ENCODE measurements at regions not wholly inside any gene's neighbourhood (a gene's known extent, or its start where the extent isn't known, plus 50 kb on each side); places are given as distances from the start of the nearest gene placed in this dataset.

DNA sequence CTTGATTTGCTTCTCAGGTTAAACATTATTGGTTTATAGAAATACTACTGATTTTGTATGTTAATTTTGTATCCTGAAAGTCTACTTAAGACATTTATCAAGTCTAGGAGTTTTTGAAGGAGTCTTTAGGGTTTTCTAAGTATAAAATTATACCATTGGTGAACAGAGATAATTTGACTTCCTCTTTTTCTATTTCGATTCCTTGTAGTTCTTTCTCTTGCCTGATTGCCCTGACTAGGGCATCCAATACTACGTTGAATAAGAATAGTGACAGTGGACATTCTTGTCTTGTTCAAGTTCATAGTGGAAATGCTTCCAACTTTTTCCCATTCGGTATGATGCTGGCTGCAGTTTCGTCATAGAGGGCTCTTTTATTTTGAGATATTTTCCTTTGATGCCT is 807.5 kb upstream of the SLC10A2 start:
- Histone ChIP-seq H3K4me3 (ENCODE audit: low read length) (no peak overlapping the region), H3K27me3 (ENCODE audit: control insufficient read depth, insufficient read depth, low read length, poor library complexity, severe bottlenecking) (no peaks in the 10 kb centered on the region), H3K36me3 (ENCODE audit: control insufficient read depth, insufficient read depth, low read length) (no peaks in the 10 kb centered on the region), H3K4me1 (ENCODE audit: control insufficient read depth, insufficient read depth, low read length) (no peaks in the 10 kb centered on the region), H3K27ac (ENCODE audit: low read depth, low read length) (no peak overlapping the region), H3K9ac (ENCODE audit: extremely low read depth, low read length, poor library complexity, severe bottlenecking) (no peak overlapping the region), H3K9me3 (ENCODE audit: control insufficient read depth, low read length) (no peaks in the 10 kb centered on the region)
- no peak overlapping the region for H3K27ac Mint-ChIP-seq
- H3K27me3 Mint-ChIP-seq (ENCODE audit: insufficient read depth): no peaks in the 10 kb centered on the region
- H3K36me3 Mint-ChIP-seq (ENCODE audit: low read depth): no peaks in the 10 kb centered on the region
- 90 to 92% methylated on average over 2 to 4 of the region's 4 CpGs for WGBS, 2 experiments (ENCODE audit: insufficient coverage in 1 of 2, insufficient read length in 1 of 2)
- H3K9me3 Mint-ChIP-seq: no peaks in the 10 kb centered on the region
- no peak overlapping the region for H3K4me3 Mint-ChIP-seq
- TF ChIP-seq, protein P1, sequence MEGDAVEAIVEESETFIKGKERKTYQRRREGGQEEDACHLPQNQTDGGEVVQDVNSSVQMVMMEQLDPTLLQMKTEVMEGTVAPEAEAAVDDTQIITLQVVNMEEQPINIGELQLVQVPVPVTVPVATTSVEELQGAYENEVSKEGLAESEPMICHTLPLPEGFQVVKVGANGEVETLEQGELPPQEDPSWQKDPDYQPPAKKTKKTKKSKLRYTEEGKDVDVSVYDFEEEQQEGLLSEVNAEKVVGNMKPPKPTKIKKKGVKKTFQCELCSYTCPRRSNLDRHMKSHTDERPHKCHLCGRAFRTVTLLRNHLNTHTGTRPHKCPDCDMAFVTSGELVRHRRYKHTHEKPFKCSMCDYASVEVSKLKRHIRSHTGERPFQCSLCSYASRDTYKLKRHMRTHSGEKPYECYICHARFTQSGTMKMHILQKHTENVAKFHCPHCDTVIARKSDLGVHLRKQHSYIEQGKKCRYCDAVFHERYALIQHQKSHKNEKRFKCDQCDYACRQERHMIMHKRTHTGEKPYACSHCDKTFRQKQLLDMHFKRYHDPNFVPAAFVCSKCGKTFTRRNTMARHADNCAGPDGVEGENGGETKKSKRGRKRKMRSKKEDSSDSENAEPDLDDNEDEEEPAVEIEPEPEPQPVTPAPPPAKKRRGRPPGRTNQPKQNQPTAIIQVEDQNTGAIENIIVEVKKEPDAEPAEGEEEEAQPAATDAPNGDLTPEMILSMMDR (conservative IDR thresholded peaks at IDR 0.05): no peak
- no peak for DNase-seq
- H3K4me1 Mint-ChIP-seq: no peaks in the 10 kb centered on the region

DNA sequence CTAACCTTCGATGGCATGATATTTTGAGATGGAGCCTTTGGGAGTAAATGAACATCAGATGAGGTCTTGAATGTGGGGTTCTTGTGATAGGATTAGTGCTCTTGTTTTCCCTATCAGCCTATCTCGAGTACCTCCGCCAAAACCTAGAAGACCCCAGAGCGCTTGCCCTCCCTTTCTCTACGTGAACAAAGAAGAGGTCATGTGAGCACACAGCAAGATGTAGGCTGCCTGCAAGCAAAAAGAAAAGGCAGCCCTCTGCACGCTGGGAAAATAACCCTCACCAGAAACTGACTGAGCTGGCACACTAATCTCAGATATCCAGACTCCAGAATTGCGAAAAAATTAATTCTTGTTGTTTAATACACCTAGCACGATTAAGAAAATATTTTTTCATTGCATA is 799.8 kb upstream of the SLC10A2 start:
- H3K4me1 ChIP-seq (ENCODE audit: control insufficient read depth, insufficient read depth, low read length): no peaks in the 10 kb centered on the region
- WGBS, 2 experiments (ENCODE audit: insufficient coverage in 1 of 2, insufficient read length in 1 of 2): 69 to 76% methylated on average over 3 to 7 of the region's 8 CpGs
- Mint-ChIP-seq H3K27me3 (ENCODE audit: insufficient read depth) (no peaks in the 10 kb centered on the region), H3K9me3 (no peaks in the 10 kb centered on the region), H3K4me1 (peaks cover 5% of the 10 kb centered on the region), H3K27ac (no peak overlapping the region), H3K4me3 (no peak overlapping the region), H3K36me3 (ENCODE audit: low read depth) (no peaks in the 10 kb centered on the region)
- no peaks in the 10 kb centered on the region for H3K9me3 ChIP-seq (ENCODE audit: control insufficient read depth, low read length)
- TF ChIP-seq, protein P1 (conservative IDR thresholded peaks at IDR 0.05): no peak
- no peak overlapping the region for H3K9ac ChIP-seq (ENCODE audit: extremely low read depth, low read length, poor library complexity, severe bottlenecking)
- H3K4me3 ChIP-seq (ENCODE audit: low read length): no peak overlapping the region
- no peaks in the 10 kb centered on the region for H3K36me3 ChIP-seq (ENCODE audit: control insufficient read depth, insufficient read depth, low read length)
- DNase-seq: no peak
- H3K27me3 ChIP-seq (ENCODE audit: control insufficient read depth, insufficient read depth, low read length, poor library complexity, severe bottlenecking): no peaks in the 10 kb centered on the region
- H3K27ac ChIP-seq (ENCODE audit: low read depth, low read length): peak overlapping the region; percentile 60

GRCh38 chr13:103862525-103862924 is 796.3 kb upstream of the SLC10A2 start:
- no peaks in the 10 kb centered on the region for H3K4me1 ChIP-seq (ENCODE audit: control insufficient read depth, insufficient read depth, low read length)
- no peak overlapping the region for H3K9ac ChIP-seq (ENCODE audit: extremely low read depth, low read length, poor library complexity, severe bottlenecking)
- no peaks in the 10 kb centered on the region for H3K9me3 ChIP-seq (ENCODE audit: control insufficient read depth, low read length)
- Mint-ChIP-seq H3K27me3 (ENCODE audit: insufficient read depth) (no peaks in the 10 kb centered on the region), H3K36me3 (ENCODE audit: low read depth) (no peaks in the 10 kb centered on the region), H3K4me1 (peaks cover 18% of the 10 kb centered on the region), H3K4me3 (no peak overlapping the region), H3K9me3 (no peaks in the 10 kb centered on the region), H3K27ac (no peak overlapping the region)
- 92 to 100% methylated on average over 3 to 4 of the region's 4 CpGs for WGBS, 2 experiments (ENCODE audit: insufficient coverage in 1 of 2, insufficient read length in 1 of 2)
- TF ChIP-seq, protein P1 (conservative IDR thresholded peaks at IDR 0.05): no peak
- H3K36me3 ChIP-seq (ENCODE audit: control insufficient read depth, insufficient read depth, low read length): no peaks in the 10 kb centered on the region
- no peak overlapping the region for H3K27ac ChIP-seq (ENCODE audit: low read depth, low read length)
- DNase-seq: no peak
- H3K27me3 ChIP-seq (ENCODE audit: control insufficient read depth, insufficient read depth, low read length, poor library complexity, severe bottlenecking): no peaks in the 10 kb centered on the region
- H3K4me3 ChIP-seq (ENCODE audit: low read length): no peak overlapping the region

Data from endodermal cell (in vitro differentiated cells).